AG08395 (cell line): ENCODE measurements at regions not wholly inside any gene's neighbourhood (a gene's known extent, or its start where the extent isn't known, plus 50 kb on each side); places are given as distances from the start of the nearest gene placed in this dataset.

ENCODE experiments used
- DNase-seq: peaks from one replicate; pipeline ENCODE4 v3.0.0; 2012; ENCODE audit warnings: mixed read lengths, low spot score

- no peak for DNase-seq
These were observed 368.6 kb upstream of the MPDZ start for GRCh38 chr9:13648068-13648467.

DNA sequence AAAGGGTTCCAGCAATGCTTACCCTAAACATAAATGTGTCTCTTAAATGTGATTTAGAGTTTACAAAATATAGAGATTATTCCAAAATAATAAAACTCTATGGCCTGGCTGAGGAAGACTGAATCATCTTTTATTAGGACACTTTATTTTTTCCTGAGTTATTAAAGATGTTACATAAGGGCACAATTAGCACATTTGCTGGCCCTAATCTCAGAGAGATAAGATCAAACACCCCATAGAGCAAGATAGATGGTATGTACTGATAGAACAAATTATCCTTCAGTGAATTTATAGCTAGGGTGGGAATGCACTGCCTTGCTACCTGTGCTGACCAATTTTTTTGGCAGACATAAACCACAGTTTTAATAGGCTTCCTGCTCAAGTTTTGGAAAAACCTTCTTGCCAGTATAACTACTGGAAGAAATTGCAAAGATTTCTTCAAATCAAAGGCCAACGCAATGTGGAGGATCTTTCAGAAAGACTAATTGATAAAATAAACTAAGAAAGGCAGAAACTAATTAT lies 367.1 kb upstream of the MPDZ start:
- no peak for DNase-seq

DNA sequence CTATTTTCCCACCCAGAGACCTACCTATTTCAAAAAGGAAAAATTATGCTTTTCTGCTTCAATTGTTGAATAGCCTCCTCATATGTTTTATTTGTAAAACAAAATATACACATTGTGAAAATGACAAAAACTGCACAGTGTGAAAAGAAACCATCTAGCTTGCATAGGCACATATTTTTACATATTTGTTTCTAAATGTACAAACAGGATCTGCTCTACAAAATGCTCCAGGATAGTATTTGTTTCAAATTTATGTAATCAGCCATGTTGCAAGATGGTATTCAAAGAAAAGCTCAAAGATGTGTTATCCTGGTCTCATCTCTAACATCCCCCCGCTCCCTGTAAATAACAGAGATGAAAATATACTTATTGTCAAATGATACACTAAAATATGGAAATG lies 366.1 kb upstream of the MPDZ start:
- DNase-seq, result no peak

DNA sequence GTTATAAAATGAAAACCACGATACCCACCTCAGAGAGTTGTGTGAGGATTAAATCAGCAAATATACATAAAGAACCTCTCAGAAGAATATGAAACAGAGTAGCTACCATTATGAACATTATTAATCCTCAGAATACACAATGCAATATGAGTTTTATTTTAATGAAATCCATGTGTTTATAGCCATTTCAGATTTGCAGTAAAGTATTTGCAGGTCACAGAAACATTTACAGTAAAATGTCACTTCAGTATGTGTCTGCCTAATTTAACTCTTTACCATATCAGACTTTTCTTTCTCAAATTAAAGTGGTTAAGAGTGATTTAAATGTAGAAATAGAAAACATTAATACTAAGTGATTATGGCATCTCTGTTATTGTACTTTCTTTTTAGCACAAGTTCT lies 365.2 kb upstream of the MPDZ start:
- DNase-seq, result no peak

GRCh38 chr9:13642646-13643045 lies 363.2 kb upstream of the MPDZ start:
- no peak for DNase-seq

GRCh38 chr9:13629067-13629466 lies 349.6 kb upstream of the MPDZ start:
- DNase-seq, result no peak

DNA sequence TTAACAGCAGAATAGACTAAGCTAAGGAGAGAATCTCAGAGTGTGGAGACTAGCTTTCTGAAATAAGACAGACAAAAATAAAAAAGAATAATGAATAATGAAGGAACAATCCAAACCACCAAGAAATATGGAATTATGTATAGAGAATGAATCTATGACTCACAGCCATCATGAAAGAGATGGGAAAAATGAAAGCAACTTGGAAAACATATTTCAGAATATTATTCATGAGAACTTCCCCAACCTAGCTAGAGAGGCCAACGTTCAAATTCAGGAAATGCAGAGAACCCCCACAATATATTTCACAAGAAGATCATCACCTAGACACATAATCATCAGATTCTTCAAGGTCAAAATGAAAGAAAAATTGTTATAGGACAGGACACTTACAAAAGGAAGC lies 349.0 kb upstream of the MPDZ start:
- no peak for DNase-seq

DNA sequence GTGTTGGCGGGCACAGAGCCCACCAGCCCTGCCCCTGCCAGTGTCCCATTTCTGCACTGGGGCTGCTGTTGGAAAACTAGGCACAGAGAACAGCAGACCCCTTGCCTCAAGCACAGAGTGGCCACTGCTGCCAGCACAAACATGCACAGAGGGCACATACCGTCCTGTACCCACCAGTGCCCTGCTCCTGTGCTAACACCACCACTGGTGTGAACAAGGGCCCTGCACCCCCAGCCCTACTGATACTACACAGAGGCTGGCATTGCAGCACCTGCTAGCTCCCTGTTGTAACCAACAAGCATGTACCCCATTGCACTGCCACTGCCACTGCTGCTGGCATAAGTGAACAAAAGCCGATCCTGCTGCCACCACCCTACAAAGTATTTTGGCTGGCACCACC lies 348.0 kb upstream of the MPDZ start:
- no peak for DNase-seq

DNA sequence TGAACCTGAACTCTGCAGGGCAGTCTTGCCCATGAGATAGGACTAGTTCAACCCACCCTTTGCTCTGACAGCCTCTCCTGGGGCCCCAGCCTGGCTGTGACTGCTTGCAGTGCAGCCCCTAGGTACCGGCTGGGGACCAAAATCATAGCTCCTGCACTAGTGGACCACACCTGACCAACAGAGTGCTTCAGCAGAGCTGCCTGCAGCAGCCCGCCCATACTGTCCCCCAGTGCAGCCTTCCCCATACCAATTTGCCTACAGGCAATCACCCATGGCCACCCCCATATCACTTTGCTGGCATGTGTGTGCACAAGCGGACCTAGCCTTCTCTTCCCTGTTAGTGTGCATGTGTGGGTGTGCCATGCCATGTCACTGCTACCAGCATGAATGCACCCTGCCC lies 347.6 kb upstream of the MPDZ start:
- no peak for DNase-seq

DNA sequence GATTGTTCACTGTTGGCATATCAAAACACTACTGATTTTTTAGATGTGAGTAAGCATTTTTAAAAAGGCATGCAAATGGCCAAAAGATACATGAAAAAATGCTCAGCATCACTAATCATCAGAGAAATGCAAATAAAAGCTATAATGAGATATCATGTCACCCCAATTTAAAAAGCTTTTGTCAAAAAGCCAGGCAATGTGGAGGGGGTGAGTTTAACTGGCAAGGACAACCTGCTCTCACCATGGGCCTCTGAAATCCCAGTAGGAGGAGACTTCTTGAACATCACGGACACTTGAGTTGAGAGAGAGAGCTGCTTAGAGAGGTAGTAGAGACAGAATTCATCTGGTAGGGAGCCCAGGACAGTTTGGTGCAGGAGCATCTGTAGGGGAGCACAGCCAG lies 347.1 kb upstream of the MPDZ start:
- no peak for DNase-seq

DNA sequence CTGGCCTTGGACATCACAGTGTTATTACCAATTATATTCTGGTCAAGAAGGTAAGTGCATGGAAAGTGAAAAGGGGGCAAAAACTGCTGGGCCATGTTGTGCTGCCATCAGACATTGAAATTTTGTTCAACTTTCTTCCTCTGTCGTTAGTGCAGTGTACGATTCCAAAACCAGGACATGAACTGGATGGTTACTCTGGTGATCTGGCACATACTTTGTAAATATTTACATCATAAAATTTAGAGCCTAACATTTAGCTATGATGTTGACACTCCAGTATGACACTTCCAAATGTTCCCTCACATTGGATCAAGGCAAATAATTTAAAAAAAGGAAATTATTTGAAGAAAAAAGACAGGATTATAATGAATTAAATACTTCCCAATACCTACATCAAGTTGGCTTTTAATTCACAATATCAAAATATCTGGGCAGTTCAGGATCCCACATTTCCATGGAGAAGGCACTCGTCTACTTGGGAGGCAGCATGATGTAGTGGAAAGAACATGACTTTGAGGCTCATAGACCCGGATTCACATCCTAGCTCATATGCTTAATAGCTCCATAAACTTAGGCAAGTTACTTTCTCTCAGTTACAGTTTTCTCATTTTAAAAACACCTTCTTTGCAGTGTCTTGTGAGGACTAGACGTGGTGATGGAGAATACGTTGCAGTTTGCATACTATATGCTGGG lies 342.5 kb upstream of the MPDZ start:
- DNase-seq, result no peak

DNA sequence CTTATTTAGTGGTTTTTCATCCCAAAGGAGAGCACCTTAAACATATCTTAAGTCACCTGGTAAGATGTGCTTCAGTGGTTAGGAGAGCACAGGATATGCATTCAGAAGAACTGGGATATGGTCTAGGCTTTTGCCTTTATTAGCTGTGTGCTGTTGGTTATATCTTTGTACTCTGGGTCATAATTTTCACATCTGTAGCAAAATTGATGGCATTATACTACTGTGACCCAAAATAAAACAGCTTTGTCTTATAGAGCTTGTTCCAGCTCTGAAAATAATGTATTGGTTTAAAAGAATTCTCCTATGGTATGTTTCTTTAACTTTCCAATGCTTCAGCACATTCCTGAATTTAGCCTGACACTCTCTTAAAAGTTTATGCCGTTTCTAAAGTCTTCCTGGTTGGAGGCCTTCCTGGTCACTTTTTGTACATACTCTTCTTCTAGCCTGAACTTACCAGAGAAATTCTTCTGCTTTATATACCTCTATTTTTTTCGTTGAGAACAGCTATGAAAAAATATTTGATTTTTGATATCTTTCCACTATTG lies 337.1 kb upstream of the MPDZ start:
- no peak for DNase-seq

DNA sequence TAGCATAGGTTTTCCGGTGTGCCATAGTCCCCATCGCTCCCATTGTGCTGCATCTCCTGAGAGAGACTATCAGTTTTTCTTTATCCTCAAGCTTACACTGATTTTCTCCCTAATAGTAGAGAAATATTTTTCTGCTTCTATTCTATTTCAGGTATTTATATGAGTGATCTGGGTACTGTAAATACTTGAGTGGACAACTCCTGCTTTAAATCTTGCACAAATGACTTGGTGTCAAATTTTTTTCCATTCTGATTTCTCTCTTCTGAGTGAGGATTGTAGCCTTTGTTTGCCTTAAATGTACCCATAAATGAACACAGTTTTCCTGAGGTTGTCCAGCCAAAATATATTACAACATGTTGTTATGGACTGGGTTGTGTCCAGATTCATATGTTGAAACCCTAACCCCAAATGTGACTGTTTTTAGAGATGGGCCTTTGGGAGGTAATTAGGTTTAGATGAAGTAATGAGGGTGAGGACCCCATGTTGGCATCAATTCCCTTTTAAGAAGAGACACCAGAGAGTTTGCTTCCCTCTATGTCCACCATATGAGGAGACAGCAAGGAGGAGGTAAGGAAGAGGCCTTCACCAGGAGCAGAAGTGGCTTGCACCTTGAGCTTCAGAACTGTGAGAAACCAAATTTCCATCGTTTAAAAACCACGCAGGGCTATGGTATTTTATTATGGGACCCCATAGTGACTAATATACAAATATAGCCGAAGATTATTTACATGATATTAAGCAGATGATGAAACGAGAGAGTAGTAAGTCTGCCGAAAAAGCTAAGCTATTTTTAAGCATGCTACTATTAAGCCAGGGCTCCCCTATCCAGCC lies 336.4 kb upstream of the MPDZ start:
- DNase-seq, result no peak

- no peak for DNase-seq
These were observed 334.6 kb upstream of the MPDZ start for GRCh38 chr9:13614060-13614459.

DNA sequence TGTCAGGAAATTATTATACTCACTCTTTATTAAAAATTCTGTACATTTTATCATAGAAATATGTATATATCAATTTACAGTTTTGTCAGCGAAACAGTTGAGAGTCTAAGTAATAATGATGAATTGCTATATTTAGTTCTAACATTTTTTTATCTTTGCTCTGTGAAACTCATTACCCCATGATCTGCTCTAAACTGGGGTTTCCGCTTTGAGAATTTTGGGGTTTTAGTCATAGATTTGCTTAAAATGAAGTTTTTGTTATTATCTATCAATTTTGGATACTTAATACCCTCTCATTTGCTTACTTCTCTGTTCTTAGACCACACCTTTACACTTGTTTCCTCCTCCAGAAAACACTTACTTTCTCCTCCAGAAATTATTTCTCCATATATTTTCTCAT lies 333.8 kb upstream of the MPDZ start:
- no peak for DNase-seq

DNA sequence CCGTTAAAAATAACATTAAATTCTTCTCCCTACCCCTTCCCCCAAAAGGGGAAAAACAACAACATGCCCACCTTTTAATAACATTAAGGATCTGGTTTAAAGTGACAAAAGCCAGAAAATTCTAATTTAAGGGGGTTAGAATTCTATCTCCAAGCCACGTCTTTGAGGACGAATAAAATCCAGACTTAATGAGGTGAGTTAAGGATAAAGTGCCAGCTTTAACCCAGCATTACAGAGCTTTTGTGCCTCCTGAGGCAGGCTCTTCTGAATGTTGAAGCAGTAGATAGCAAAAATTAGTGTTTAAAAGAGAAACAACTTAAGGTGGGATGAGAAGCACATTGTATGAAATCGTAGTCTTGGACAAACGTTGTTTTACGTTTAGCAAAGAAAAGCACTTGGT lies 329.0 kb upstream of the MPDZ start:
- DNase-seq, result no peak

- DNase-seq, result no peak
These were observed 328.3 kb upstream of the MPDZ start for GRCh38 chr9:13607481-13608441.

GRCh38 chr9:13606586-13606985 lies 327.1 kb upstream of the MPDZ start:
- no peak for DNase-seq

- no peak for DNase-seq
These were observed 324.4 kb upstream of the MPDZ start for GRCh38 chr9:13603921-13604320.

DNA sequence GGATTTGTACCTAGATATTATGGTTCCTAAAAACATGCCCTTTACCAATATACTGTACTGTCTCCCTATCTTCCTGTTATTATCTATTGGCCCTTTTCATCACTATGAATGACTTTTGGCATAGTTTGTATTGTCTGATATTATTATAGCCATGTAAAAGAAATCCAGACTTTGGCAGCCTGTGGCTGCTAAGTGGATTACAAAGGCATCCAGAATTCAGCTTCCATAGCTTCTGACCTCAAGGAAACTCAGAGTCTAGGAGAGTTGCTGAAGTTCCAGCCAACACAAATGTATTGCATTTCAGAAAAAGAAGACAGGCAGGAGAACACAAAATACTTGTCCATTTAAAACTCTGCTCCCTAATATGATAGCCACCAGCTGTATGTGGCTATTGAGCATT lies 319.2 kb upstream of the MPDZ start:
- no peak for DNase-seq

DNA sequence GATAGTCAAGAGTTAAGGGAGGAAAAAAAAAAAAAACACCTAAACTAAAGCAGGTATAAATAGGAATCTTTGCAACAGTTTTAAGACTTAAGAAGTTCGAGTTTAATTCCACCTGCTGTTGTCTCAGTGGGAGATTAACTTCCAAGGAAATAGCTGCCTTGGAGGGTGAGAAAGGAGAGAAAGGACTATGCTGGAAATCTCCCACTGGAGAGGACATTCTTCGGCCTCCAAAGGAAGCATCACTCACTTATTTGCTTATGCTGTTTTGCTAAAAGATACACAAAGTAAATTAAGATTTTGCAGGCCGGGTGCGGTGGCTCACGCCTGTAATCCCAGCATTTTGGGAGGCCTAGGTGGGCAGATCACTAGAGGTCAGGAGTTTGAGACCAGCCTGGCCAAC lies 317.9 kb upstream of the MPDZ start:
- no peak for DNase-seq

DNA sequence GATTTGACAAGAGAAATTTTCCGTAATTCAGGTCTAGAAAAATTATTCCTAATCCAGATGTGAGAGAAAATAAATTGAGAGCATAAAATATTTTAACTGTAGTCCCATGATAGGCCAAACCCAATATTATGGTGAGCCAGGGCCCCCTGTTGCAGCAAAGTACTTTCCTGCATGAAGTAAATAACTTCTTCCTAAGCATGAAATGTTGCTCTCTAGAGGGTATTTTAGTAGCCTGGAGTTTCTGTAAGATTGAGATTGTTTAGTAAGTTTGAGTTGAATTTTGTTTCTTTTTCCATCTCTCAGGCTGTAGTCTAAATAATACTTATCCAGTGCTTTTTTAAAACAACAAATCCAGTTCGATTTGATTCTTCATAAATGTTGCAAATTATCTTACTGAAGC lies 317.5 kb upstream of the MPDZ start:
- no peak for DNase-seq
